A549 (cell line): ENCODE measurements at regions not wholly inside any gene's neighbourhood (a gene's known extent, or its start where the extent isn't known, plus 50 kb on each side); places are given as distances from the start of the nearest gene placed in this dataset.
"Not testable (repeated sequence)": the region's sequence is repeated elsewhere in the genome, so short reads cannot be mapped to it uniquely, and the experiment has no call there.

Experiments
- ATAC-seq, 2 experiments: fragments of 200-7000 bp in 1 of 2; fragments of >200 bp in 1 of 2; cut with Nextera tagmentation in 1 of 2; cut with Tn5 transposase in 1 of 2; 3 replicates each; pipeline versions ENCODE4 v1.8.0 to v1.9.1; 2018 to 2020; ENCODE audit warnings: mild to moderate bottlenecking in 1 of 2, moderate library complexity in 1 of 2
- CTCF ChIA-PET: fragments of 300-600 bp; sonication (Branson Sonifier 250); formaldehyde crosslinking; extraction: SDS; loops from one replicate; lab custom pipeline; 2021; ENCODE audit warnings: antibody characterized with exemption, inconsistent platforms; lab: Yijun Ruan, JAX
- POLR2A ChIA-PET: fragments of 350-600 bp; formaldehyde crosslinking; extraction: SDS; loops from one replicate; lab custom pipeline; 2021; ENCODE audit warnings: antibody characterized with exemption, inconsistent platforms; lab: Yijun Ruan, JAX
- DNase-seq, 2 experiments: peaks; one replicate each; pipeline versions ENCODE4 v3.0.0 to v3.0.0-alpha.2; 2011 to 2016; ENCODE audit warnings: low read depth in 1 of 2, low spot score in 1 of 2
- FAIRE-seq: peaks from 2 replicates; lab custom pipeline; 2011; peaks lifted over from hg19 to GRCh38; lab: Jason Lieb, UNC
- H3K27ac ChIP-seq, 2 experiments: fragments of >200 bp; sonication (Bioruptor Twin); formaldehyde crosslinking; 3 replicates each; pipeline ENCODE4 v1.5.1; 2016 to 2017
- H3K4me1 ChIP-seq: fragments of >200 bp; sonication (Bioruptor Twin); formaldehyde crosslinking; 3 replicates; pipeline ENCODE4 v1.6.1; 2016
- H3K4me2 ChIP-seq: fragments of >200 bp; sonication (Bioruptor Twin); formaldehyde crosslinking; 3 replicates; pipeline ENCODE4 v1.6.1; 2016
- H3K4me3 ChIP-seq: fragments of >200 bp; sonication (Bioruptor Twin); formaldehyde crosslinking; 3 replicates; pipeline ENCODE4 v1.5.1; 2016
- H3K9me3 ChIP-seq: fragments of >200 bp; sonication (Bioruptor Twin); formaldehyde crosslinking; 3 replicates; pipeline ENCODE4 v1.6.1; 2016
- BHLHE40 ChIP-seq: IDR thresholded peaks from 2 replicates; pipeline ENCODE4 v1.6.1; 2012; ENCODE audit warnings: low read depth, low read length, inconsistent platforms
- CHD2 ChIP-seq: fragments of 150-350 bp; IDR thresholded peaks from 2 replicates; pipeline ENCODE4 v1.6.1; 2014; ENCODE audit warnings: low read length; ENCODE audit not compliant: partially characterized antibody
- CHD4 ChIP-seq: fragments of 200-600 bp; sonication (generic); IDR thresholded peaks from 2 replicates; pipeline ENCODE4 v1.6.1; 2016; ENCODE audit warnings: antibody characterized with exemption, mild to moderate bottlenecking, borderline replicate concordance
- CTCF ChIP-seq: fragments of >200 bp; sonication (Bioruptor Twin); formaldehyde crosslinking; IDR thresholded peaks from 3 replicates; pipeline ENCODE4 v1.5.1; 2016
- EHF ChIP-seq: fragments of 250-450 bp; sonication (Bioruptor Pico); IDR thresholded peaks from 2 replicates; pipeline ENCODE4 v1.5.0; 2020; ENCODE audit warnings: mild to moderate bottlenecking
- EP300 ChIP-seq, 2 experiments: fragments of >200 bp; sonication (Bioruptor Twin); formaldehyde crosslinking; IDR thresholded peaks; 2 replicates in 1 of 2; 3 replicates in 1 of 2; pipeline ENCODE4 v1.6.1; 2016 to 2017
- FOSB ChIP-seq: fragments of 250-450 bp; sonication (Bioruptor Pico); IDR thresholded peaks from 2 replicates; pipeline ENCODE4 v1.5.0; 2020; ENCODE audit warnings: mild to moderate bottlenecking, moderate library complexity
- HOXA7 ChIP-seq: fragments of 250-450 bp; sonication (Bioruptor Pico); IDR thresholded peaks from 2 replicates; pipeline ENCODE4 v1.5.0; 2020; ENCODE audit warnings: mild to moderate bottlenecking, moderate library complexity
- HOXB13 ChIP-seq: fragments of 250-450 bp; sonication (Bioruptor Pico); IDR thresholded peaks from 2 replicates; pipeline ENCODE4 v1.5.0; 2020; ENCODE audit warnings: low read depth, mild to moderate bottlenecking, moderate library complexity
- HOXB5 ChIP-seq: fragments of 250-450 bp; sonication (Bioruptor Pico); IDR thresholded peaks from 2 replicates; pipeline ENCODE4 v1.5.0; 2020; ENCODE audit warnings: mild to moderate bottlenecking, moderate library complexity
- JUNB ChIP-seq: fragments of >200 bp; sonication (Bioruptor Twin); formaldehyde crosslinking; IDR thresholded peaks from 2 replicates; pipeline ENCODE4 v1.6.1; 2016
- KDM1A ChIP-seq: fragments of 200-600 bp; sonication (generic); IDR thresholded peaks from 2 replicates; pipeline ENCODE4 v1.6.1; 2016; ENCODE audit warnings: low read depth, mild to moderate bottlenecking
- NFE2L2 ChIP-seq: fragments of 150-350 bp; conservative IDR thresholded peaks from 2 replicates; pipeline ENCODE4 v1.6.1; 2014; ENCODE audit warnings: low read length
- PHF8 ChIP-seq: fragments of 200-600 bp; sonication (generic); IDR thresholded peaks from 2 replicates; pipeline ENCODE4 v1.6.1; 2016; ENCODE audit warnings: low read depth, mild to moderate bottlenecking, antibody characterized with exemption, moderate library complexity, borderline replicate concordance
- POLR2A ChIP-seq: IDR thresholded peaks from 2 replicates; pipeline ENCODE4 v1.6.1; 2012; ENCODE audit warnings: mild to moderate bottlenecking, low read length
- POLR2AphosphoS2 ChIP-seq: conservative IDR thresholded peaks from 2 replicates; pipeline ENCODE4 v1.6.1; 2012; ENCODE audit warnings: low read length, improper control_type of control experiment, inconsistent platforms
- RAD21 ChIP-seq, 2 experiments: fragments of >200 bp in 1 of 2; sonication (Bioruptor Twin) in 1 of 2; formaldehyde crosslinking in 1 of 2; IDR thresholded peaks in 1 of 2; conservative IDR thresholded peaks in 1 of 2; 2 replicates in 1 of 2; 3 replicates in 1 of 2; pipeline ENCODE4 v1.6.1; 2012 to 2018; ENCODE audit warnings: inconsistent platforms in 1 of 2
- SMC3 ChIP-seq: fragments of >200 bp; sonication (Bioruptor Twin); formaldehyde crosslinking; IDR thresholded peaks from 3 replicates; pipeline ENCODE4 v1.6.1; 2018; ENCODE audit warnings: inconsistent platforms
- ZFP36 ChIP-seq: fragments of 450-650 bp; IDR thresholded peaks from 2 replicates; pipeline ENCODE4 v1.6.1; 2014; ENCODE audit warnings: borderline replicate concordance; ENCODE audit not compliant: partially characterized antibody
- WGBS: methylation state at CpG from one replicate; pipeline ENCODE4 v1.1.6; 2017; ENCODE audit errors: missing lambda C conversion rate; 5-methylcytosine and 5-hydroxymethylcytosine counted together

GRCh38 chr2:153287109-153287801 is 191.3 kb downstream of the RPRM start:
- Histone ChIP-seq H3K9me3 (peaks cover 2% of the 10 kb centered on the region; the same call in 1 of the 3 replicates), H3K4me3 (peak overlapping the region; percentile 28; the same call in 1 of the 3 replicates), H3K27ac (no peak overlapping the region), H3K4me2 (peak overlapping the region; percentile 55), H3K4me1 (no peaks in the 10 kb centered on the region)
- POLR2A ChIA-PET, result no interaction called here
- TF ChIP-seq HOXB5 (CRISPR knock-in tag), result no peak
- TF ChIP-seq CTCF, result peak; percentile 34; the same call in 2 of the 3 replicates
- TF ChIP-seq NFE2L2, result no peak
- TF ChIP-seq SMC3, result peak; percentile 31; the same call in 2 of the 3 replicates
- TF ChIP-seq JUNB, result no peak
- 0 out of 5 replicates have a peak, but pooled peaks of 1 of the 2 experiments have one; percentile 9 for TF ChIP-seq RAD21 (conservative IDR thresholded peaks at IDR 0.05 in 1 of 2, IDR thresholded peaks at IDR 0.05 in 1 of 2)
- TF ChIP-seq PHF8, result no peak
- no peak for TF ChIP-seq BHLHE40
- ATAC-seq, result peak; percentile 62 to 92; a peak in 4 of 6 replicates
- no peak for FAIRE-seq
- DNase-seq, result peak; percentile 2 to 47
- WGBS, result 50% methylated on average over 20 of the region's 24 CpGs
- CTCF ChIA-PET, result interaction anchor here (0.6 to 1.3 kb wide), 4 partner anchors 10 to 361 kb away, joined by 3 to 4 read pairs (median 3); no protein-coding TSS in a partner anchor

- Histone ChIP-seq H3K4me1 (no peaks in the 10 kb centered on the region), H3K27ac (no peak overlapping the region), H3K4me2 (no peak overlapping the region)
- ATAC-seq, result no peak
- TF ChIP-seq POLR2AphosphoS2 (no peak), HOXB13 (CRISPR knock-in tag) (no peak), PHF8 (no peak), EP300 (IDR thresholded peaks at IDR 0.05) (no peak), HOXA7 (no peak), EHF (CRISPR knock-in tag) (no peak), FOSB (CRISPR knock-in tag) (no peak), KDM1A (no peak), CHD4 (no peak), POLR2A (no peak), ZFP36 (no peak), CHD2 (no peak)
- TF ChIP-seq, all 56 proteins: peak for 0
- FAIRE-seq, result no peak
- no peak overlapping the region for H3K4me3 ChIP-seq
- no peaks in the 10 kb centered on the region for H3K9me3 ChIP-seq
- DNase-seq, result no peak
- ChIA-PET POLR2A (no interaction called here), CTCF (no interaction called here)
Measured at GRCh38 chr2:153268941-153269461, 209.6 kb downstream of the RPRM start.

- H3K4me3 ChIP-seq, H3K4me1 ChIP-seq, H3K9me3 ChIP-seq, CTCF ChIA-PET, POLR2A ChIA-PET, H3K4me2 ChIP-seq, DNase-seq, FAIRE-seq, ATAC-seq, H3K27ac ChIP-seq: not testable (repeated sequence)
- WGBS, result 59% methylated on average over 17 of the region's 18 CpGs
Measured at GRCh38 chr2:153256876-153257275, 221.7 kb downstream of the RPRM start.

- H3K27ac ChIP-seq, DNase-seq, CTCF ChIA-PET, H3K4me3 ChIP-seq, POLR2A ChIA-PET, ATAC-seq, FAIRE-seq, H3K9me3 ChIP-seq, H3K4me2 ChIP-seq, H3K4me1 ChIP-seq: not testable (repeated sequence)
- 0% methylated on average over 1 of the region's 1 CpG for WGBS
Measured at GRCh38 chr2:153246636-153247035, 231.9 kb downstream of the RPRM start.
